Peyer's patch (tissue), 4 donors: ENCODE measurements at regions not wholly inside any gene's neighbourhood (a gene's known extent, or its start where the extent isn't known, plus 50 kb on each side); places are given as distances from the start of the nearest gene placed in this dataset.

ENCODE experiments used
- DNase-seq, 3 donors: peaks; one replicate each; pipeline ENCODE4 v3.0.0-alpha.2; 2017 to 2019
- H3K27ac ChIP-seq, 4 donors: fragments of 200-600 bp; sonication (generic); one replicate each; pipeline ENCODE4 v1.5.1; 2016 to 2019
- H3K27me3 ChIP-seq, 2 donors: fragments of 200-600 bp; sonication (generic); one replicate each; pipeline ENCODE4 v1.5.1; 2019
- H3K36me3 ChIP-seq, 3 donors: fragments of 200-600 bp; sonication (generic); one replicate each; pipeline ENCODE4 v1.5.1; 2016 to 2019
- H3K4me1 ChIP-seq, 4 donors: fragments of 200-600 bp; sonication (generic); one replicate each; pipeline ENCODE4 v1.5.1; 2016 to 2019
- H3K4me3 ChIP-seq, 4 donors: fragments of 200-600 bp; sonication (generic); 1 replicate in 3 of 4; 2 replicates in 1 of 4; pipeline ENCODE4 v1.5.1; 2016 to 2019; ENCODE audit warnings: mild to moderate bottlenecking in 1 of 4
- H3K9me3 ChIP-seq, 4 donors: fragments of 200-600 bp; sonication (generic); one replicate each; pipeline ENCODE4 v1.5.1; 2016 to 2019; ENCODE audit warnings: mild to moderate bottlenecking in 1 of 4
- CTCF ChIP-seq, 6 experiments: fragments of 450-650 bp in 4 of 6; fragments of 200-600 bp in 2 of 6; sonication (generic) in 1 of 6; IDR thresholded peaks; one replicate each; pipeline ENCODE4 v1.5.1; 2017 to 2019; ENCODE audit warnings: antibody characterized with exemption in 6 of 6, mild to moderate bottlenecking in 3 of 6, moderate library complexity in 1 of 6
- POLR2A ChIP-seq, 2 donors: fragments of 450-650 bp; IDR thresholded peaks; one replicate each; pipeline ENCODE4 v1.5.1; 2017; ENCODE audit warnings: antibody characterized with exemption in 2 of 2, mild to moderate bottlenecking in 2 of 2, moderate library complexity in 2 of 2

- no peaks in the 10 kb centered on the region for H3K9me3 ChIP-seq
- no peak for DNase-seq
- no peaks in the 10 kb centered on the region for H3K36me3 ChIP-seq
- no peak for TF ChIP-seq CTCF (IDR thresholded peaks at IDR 0.05)
- TF ChIP-seq POLR2A (IDR thresholded peaks at IDR 0.05) = no peak
- no peaks in the 10 kb centered on the region for H3K4me1 ChIP-seq
- no peaks in the 10 kb centered on the region for H3K27me3 ChIP-seq
- no peak overlapping the region for H3K4me3 ChIP-seq
- no peak overlapping the region for H3K27ac ChIP-seq
These were observed 82.5 kb upstream of the NAALADL2 start for GRCh38 chr3:174776636-174777035.

GRCh38 chr3:174777813-174778212, 81.3 kb upstream of the NAALADL2 start:
- Histone ChIP-seq H3K4me3 (no peak overlapping the region), H3K36me3 (no peaks in the 10 kb centered on the region), H3K27ac (no peak overlapping the region), H3K9me3 (no peaks in the 10 kb centered on the region), H3K27me3 (no peaks in the 10 kb centered on the region), H3K4me1 (no peaks in the 10 kb centered on the region)
- no peak for DNase-seq
- no peak for TF ChIP-seq CTCF (IDR thresholded peaks at IDR 0.05)
- no peak for TF ChIP-seq POLR2A (IDR thresholded peaks at IDR 0.05)

- TF ChIP-seq POLR2A (IDR thresholded peaks at IDR 0.05) = no peak
- no peak for TF ChIP-seq CTCF (IDR thresholded peaks at IDR 0.05)
- Histone ChIP-seq H3K27me3 (no peaks in the 10 kb centered on the region), H3K36me3 (no peaks in the 10 kb centered on the region), H3K4me3 (no peak overlapping the region), H3K4me1 (no peaks in the 10 kb centered on the region), H3K27ac (no peak overlapping the region), H3K9me3 (no peaks in the 10 kb centered on the region)
- no peak for DNase-seq
These were observed 75.6 kb upstream of the NAALADL2 start for GRCh38 chr3:174783502-174783901.

GRCh38 chr3:174784206-174784934, 74.8 kb upstream of the NAALADL2 start:
- no peaks in the 10 kb centered on the region for H3K9me3 ChIP-seq
- no peaks in the 10 kb centered on the region for H3K27me3 ChIP-seq
- TF ChIP-seq POLR2A (IDR thresholded peaks at IDR 0.05) = no peak
- no peak for TF ChIP-seq CTCF (IDR thresholded peaks at IDR 0.05)
- no peak for DNase-seq
- H3K27ac ChIP-seq = no peak overlapping the region
- no peaks in the 10 kb centered on the region for H3K4me1 ChIP-seq
- no peak overlapping the region for H3K4me3 ChIP-seq
- no peaks in the 10 kb centered on the region for H3K36me3 ChIP-seq

GRCh38 chr3:174786825-174787224, 72.3 kb upstream of the NAALADL2 start:
- Histone ChIP-seq H3K27me3 (no peaks in the 10 kb centered on the region), H3K27ac (no peak overlapping the region), H3K4me1 (no peaks in the 10 kb centered on the region), H3K9me3 (no peaks in the 10 kb centered on the region), H3K36me3 (no peaks in the 10 kb centered on the region), H3K4me3 (no peak overlapping the region)
- no peak for DNase-seq
- no peak for TF ChIP-seq CTCF (IDR thresholded peaks at IDR 0.05)
- TF ChIP-seq POLR2A (IDR thresholded peaks at IDR 0.05) = no peak

- TF ChIP-seq CTCF (IDR thresholded peaks at IDR 0.05) = no peak
- no peak for TF ChIP-seq POLR2A (IDR thresholded peaks at IDR 0.05)
- no peaks in the 10 kb centered on the region for H3K27me3 ChIP-seq
- H3K4me3 ChIP-seq = no peak overlapping the region
- no peak overlapping the region for H3K27ac ChIP-seq
- H3K36me3 ChIP-seq = no peaks in the 10 kb centered on the region
- H3K4me1 ChIP-seq = no peaks in the 10 kb centered on the region
- DNase-seq = no peak
- H3K9me3 ChIP-seq = no peaks in the 10 kb centered on the region
These were observed 68.0 kb upstream of the NAALADL2 start for GRCh38 chr3:174791161-174791560.
